Mesothelial cell of epicardium (in vitro differentiated cells): ENCODE measurements at regions not wholly inside any gene's neighbourhood (a gene's known extent, or its start where the extent isn't known, plus 50 kb on each side); places are given as distances from the start of the nearest gene placed in this dataset.

ENCODE experiments used
- DNase-seq, 2 experiments: peaks; one replicate each; pipeline ENCODE4 v3.0.0; 2021; ENCODE audit warnings: low spot score in 2 of 2; ENCODE audit not compliant: unreplicated experiment in 2 of 2
- H3K27ac Mint-ChIP-seq: 2 replicates; pipeline ENCODE4 v1.8.0; 2021; ENCODE audit warnings: mixed read lengths
- H3K27me3 Mint-ChIP-seq: 2 replicates; pipeline ENCODE4 v1.8.0; 2021; ENCODE audit warnings: low read depth, mixed read lengths
- H3K36me3 Mint-ChIP-seq: 2 replicates; pipeline ENCODE4 v1.8.0; 2021; ENCODE audit warnings: mixed read lengths
- H3K4me1 Mint-ChIP-seq: 2 replicates; pipeline ENCODE4 v1.8.0; 2021; ENCODE audit warnings: mixed read lengths
- H3K4me3 Mint-ChIP-seq: 2 replicates; pipeline ENCODE4 v1.8.0; 2021; ENCODE audit warnings: mild to moderate bottlenecking, moderate library complexity, mixed read lengths
- H3K9me3 Mint-ChIP-seq: 2 replicates; pipeline ENCODE4 v1.8.0; 2021; ENCODE audit warnings: mixed read lengths
- CTCF ChIP-seq: fragments of 200-600 bp; sonication (generic); IDR thresholded peaks from one replicate; pipeline ENCODE4 v1.5.0; 2021; ENCODE audit warnings: antibody characterized with exemption; ENCODE audit not compliant: unreplicated experiment

GRCh38 chr2:107285621-107286299 is 399.8 kb upstream of the ST6GAL2 start:
- DNase-seq = no peak

DNA sequence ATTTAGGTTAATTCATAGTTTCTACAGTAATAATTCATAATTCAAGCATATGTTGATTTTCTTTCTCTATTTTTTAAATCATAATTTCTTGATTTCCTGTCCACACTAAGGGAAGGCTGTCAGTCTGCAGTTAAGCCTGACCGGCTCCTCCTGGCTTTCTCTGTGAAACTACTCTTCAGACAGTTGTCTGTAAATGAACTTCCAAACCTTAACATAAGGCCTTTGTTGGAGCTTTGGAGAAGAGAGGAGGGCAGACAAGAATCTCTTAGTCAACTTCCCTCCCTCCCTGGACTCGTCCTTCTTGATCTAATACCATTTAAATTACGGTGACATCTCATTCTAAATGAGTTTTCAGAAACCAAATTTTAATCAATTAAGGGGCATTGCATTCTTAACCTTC is 404.1 kb upstream of the ST6GAL2 start:
- no peaks in the 10 kb centered on the region for H3K36me3 Mint-ChIP-seq
- no peak for TF ChIP-seq CTCF
- H3K9me3 Mint-ChIP-seq = peaks cover 1% of the 10 kb centered on the region
- no peak overlapping the region for H3K27ac Mint-ChIP-seq
- no peaks in the 10 kb centered on the region for H3K4me1 Mint-ChIP-seq
- H3K27me3 Mint-ChIP-seq = no peaks in the 10 kb centered on the region
- DNase-seq = no peak
- H3K4me3 Mint-ChIP-seq = no peak overlapping the region

More at GRCh38 chr2:107285621-107286299, 399.8 kb upstream of the ST6GAL2 start:
- Mint-ChIP-seq H3K36me3 (no peaks in the 10 kb centered on the region), H3K27me3 (no peaks in the 10 kb centered on the region), H3K4me1 (peaks cover 8% of the 10 kb centered on the region), H3K4me3 (no peak overlapping the region), H3K27ac (no peak overlapping the region), H3K9me3 (no peaks in the 10 kb centered on the region)
- no peak for TF ChIP-seq CTCF

DNA sequence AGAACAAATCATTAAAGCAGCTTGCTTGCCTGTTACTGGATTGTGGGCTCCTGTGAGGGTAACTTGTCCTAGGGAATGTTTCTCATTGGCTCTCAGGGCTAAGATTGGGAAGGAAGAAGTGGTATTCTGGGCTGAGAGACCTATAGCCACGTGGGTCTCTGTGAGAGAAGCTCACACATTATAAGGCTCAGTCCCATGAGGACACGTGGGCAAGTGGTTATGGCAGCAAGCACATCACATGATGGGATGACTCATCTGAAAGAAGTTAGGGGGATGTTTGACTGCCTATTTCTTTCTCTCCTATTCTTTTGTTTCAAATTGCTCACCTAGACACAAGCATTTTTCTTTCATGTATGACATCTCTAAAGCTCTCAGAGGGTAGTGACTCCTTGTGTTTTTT is 418.0 kb upstream of the ST6GAL2 start:
- no peaks in the 10 kb centered on the region for H3K9me3 Mint-ChIP-seq
- no peak for TF ChIP-seq CTCF
- DNase-seq = no peak
- peaks cover 6% of the 10 kb centered on the region for H3K4me1 Mint-ChIP-seq
- no peaks in the 10 kb centered on the region for H3K36me3 Mint-ChIP-seq
- no peak overlapping the region for H3K4me3 Mint-ChIP-seq
- H3K27ac Mint-ChIP-seq = no peak overlapping the region
- peaks cover 4% of the 10 kb centered on the region for H3K27me3 Mint-ChIP-seq

- no peak for TF ChIP-seq CTCF
- DNase-seq = no peak
- Mint-ChIP-seq H3K4me3 (no peak overlapping the region), H3K27ac (no peak overlapping the region), H3K27me3 (peaks cover 4% of the 10 kb centered on the region), H3K9me3 (no peaks in the 10 kb centered on the region), H3K4me1 (peaks cover 6% of the 10 kb centered on the region), H3K36me3 (no peaks in the 10 kb centered on the region)
Observed at GRCh38 chr2:107305966-107306365, 420.0 kb upstream of the ST6GAL2 start.

GRCh38 chr2:107306881-107307280 is 420.9 kb upstream of the ST6GAL2 start:
- no peaks in the 10 kb centered on the region for H3K9me3 Mint-ChIP-seq
- no peak overlapping the region for H3K4me3 Mint-ChIP-seq
- TF ChIP-seq CTCF = no peak
- H3K27ac Mint-ChIP-seq = no peak overlapping the region
- DNase-seq = no peak
- H3K27me3 Mint-ChIP-seq = peaks cover 4% of the 10 kb centered on the region
- peaks cover 6% of the 10 kb centered on the region for H3K4me1 Mint-ChIP-seq
- H3K36me3 Mint-ChIP-seq = no peaks in the 10 kb centered on the region

DNA sequence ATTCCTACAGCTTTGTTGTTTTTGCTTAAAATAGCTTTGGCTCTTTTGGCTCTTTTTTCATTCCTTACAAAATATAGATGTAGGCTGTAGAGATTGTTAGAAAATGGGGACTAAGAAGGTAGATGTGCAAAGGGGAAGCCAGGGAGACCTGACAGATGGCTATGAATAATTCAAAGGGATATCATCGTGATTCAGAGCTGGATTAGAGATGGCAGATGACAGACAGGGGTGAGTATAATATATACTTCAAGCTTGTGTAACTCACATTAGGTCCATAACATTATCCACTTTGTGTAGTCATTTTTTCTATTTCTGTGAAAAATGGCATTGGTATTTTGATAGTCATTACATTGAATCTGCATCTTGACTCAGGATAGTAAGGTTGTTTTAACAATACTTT is 422.9 kb upstream of the ST6GAL2 start:
- Mint-ChIP-seq H3K27ac (no peak overlapping the region), H3K4me1 (peaks cover 6% of the 10 kb centered on the region), H3K9me3 (no peaks in the 10 kb centered on the region), H3K4me3 (no peak overlapping the region), H3K27me3 (peaks cover 4% of the 10 kb centered on the region), H3K36me3 (no peaks in the 10 kb centered on the region)
- DNase-seq = no peak
- no peak for TF ChIP-seq CTCF
